HG03139 (cell line): ENCODE measurements at regions not wholly inside any gene's neighbourhood (a gene's known extent, or its start where the extent isn't known, plus 50 kb on each side); places are given as distances from the start of the nearest gene placed in this dataset.
A peak's percentile ranks its signal among the peaks of the same experiment; 100 is the strongest.
"Not testable (repeated sequence)": the region's sequence is repeated elsewhere in the genome, so short reads cannot be mapped to it uniquely, and the experiment has no call there.

Experiments used
- ATAC-seq: cut with Tn5 transposase; IDR thresholded peaks from one replicate; pipeline ENCODE4 v1.9.1; 2021; ENCODE audit not compliant: unreplicated experiment

DNA sequence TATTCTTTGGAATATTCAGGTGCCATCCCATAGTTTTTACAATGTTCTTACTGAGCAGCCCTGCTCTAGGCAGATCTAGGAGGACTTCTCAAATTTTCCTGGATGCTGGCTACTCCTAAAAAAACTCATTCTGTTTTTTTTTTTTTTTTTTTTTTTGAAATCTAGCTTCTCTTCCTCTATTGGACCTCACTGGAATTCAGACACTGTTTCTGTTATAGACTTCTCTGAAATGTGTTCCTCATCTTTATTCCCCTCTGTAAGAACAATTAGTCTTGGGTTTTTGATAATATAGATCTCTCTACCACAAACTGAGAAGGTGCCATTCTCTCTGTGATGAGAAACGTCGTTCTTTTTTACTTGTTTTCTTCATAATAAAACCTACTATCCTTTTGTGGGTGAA, 115.3 kb upstream of the CCND2 start:
- ATAC-seq = no peak

DNA sequence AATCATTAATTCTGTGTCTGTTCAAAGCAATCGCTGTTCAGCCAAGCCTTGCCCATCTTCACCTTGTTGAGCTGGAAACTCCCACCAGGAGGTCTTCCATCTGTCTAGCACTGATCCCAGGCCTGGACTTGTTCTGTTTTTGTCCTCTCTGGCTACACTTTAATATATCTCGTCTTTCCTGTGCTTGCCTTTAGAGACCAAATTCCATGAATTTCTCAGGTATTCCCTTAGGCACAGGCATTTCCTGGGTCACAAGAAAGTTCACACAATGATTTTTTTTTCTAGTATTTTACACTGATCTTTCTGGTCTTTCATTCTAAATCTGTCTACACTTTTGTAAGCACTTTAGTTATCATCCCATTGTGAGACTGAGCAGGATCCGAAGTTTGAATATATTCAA, 116.4 kb upstream of the CCND2 start:
- no peak for ATAC-seq

DNA sequence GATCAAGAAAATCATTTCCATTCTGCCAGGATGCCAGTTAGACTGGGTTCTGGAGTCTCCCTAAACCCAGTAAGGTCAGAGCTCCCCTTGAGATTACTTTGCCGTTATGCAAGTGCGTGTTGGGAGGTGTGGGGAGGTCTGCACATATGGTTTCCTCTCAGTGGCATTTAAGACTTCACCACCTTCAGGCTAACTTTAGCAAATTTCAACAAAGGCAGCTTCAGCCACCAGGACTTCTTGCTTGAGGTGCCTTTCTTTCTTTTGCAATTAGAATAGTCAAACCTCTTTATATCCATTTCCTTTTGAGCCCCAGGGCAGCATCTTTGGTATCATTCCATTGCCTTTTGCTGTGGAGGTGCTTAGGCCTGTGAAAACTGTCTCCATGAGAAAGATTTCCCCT, 117.2 kb upstream of the CCND2 start:
- ATAC-seq = no peak

GRCh38 chr12:4154672-4155225, 118.8 kb upstream of the CCND2 start:
- no peak for ATAC-seq

DNA sequence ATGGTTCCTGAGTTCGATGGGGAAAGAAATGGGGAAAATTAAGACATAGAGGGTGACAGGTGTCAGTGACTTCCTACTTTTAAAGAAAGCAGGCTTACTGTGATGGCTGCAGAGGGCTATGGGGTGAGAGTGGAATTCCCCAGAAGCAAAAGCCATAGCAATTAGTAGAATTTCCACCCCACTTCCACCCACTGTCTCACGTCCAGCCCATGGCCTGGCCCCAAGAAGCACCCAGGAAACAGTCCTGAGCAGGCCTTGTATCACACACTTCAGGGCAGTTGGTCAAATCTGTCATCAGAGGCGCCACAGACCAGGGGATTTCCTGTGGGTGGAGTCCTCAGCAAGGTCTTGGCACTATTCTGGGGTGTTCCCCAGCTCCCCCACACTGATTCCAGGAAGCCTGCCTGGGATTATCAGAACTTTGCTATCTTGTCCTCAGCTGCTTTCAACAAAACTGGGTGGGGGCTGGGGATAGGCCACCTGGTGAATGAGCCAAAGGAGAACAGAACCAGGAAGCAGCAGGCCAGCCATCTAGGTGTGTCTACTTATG, 120.1 kb upstream of the CCND2 start:
- peak; percentile 72 for ATAC-seq

GRCh38 chr12:4152145-4152795, 121.3 kb upstream of the CCND2 start:
- no peak for ATAC-seq

DNA sequence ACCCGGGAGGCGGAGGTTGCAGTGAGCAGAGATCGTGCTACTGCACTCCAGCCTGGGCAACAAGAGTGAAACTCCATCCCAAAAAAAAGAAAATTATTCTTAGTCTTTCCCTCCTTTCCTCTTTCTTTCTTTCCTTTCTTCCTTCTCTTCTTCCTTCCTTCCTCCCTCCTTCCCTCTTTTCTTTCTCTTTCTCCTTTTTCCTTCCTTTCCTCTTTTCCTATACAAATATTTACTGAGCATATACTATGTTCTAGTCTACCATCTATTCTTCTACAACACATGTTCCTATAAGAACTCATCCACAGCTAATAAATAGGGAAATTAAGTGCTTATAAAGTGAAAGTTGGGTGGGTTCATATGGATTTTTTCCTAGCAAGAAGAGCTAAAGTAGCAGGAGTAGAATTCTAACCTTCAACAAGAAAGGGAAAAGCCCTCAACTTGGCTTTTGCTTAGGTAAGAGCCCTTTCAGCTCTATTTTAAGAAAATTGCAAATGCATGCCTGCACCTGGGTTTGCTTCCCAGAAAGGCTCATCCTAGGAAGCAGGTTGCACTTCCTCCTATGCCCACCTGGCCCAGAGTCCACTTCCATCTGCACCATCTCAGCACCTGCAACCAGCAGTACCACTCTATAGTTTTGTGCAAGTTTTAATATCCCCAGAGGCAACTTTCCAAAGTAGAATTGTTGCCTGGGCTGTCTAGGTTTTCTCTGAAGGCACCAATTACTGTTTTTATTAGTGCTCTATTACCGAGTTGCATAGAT, 122.0 kb upstream of the CCND2 start:
- ATAC-seq = no peak

- ATAC-seq = not testable (repeated sequence)
Measured at GRCh38 chr12:4150355-4150754, 123.2 kb upstream of the CCND2 start.

DNA sequence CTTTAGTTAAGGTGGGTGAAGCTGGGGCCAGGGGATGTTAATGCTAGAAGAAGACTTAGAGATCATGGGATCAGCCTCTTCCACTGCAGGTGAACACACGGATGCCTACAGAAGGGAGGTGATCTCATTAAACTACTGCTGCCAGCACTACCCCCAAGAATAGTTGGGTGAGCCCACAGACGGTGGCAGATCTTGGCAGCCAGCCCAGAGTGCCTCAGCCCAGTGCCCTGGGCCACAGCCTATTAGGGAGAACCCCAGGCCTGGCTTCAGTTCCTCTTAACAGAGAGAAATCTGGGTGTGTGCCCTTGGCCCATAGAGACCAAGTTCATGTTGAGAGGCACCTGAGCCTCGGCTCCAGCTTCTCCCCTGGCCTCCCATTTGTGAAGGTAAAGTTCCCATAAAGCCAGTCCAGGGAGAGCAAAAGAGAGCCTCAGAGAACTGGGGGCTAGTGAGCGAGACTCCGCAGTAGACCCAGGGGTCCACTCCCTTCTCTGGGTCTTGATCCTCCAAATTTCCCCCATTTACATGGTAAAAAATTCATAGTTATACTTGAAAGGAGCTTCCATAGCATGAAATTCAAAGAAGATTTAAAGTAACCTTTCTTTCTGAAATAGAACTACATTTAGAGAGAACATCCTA, 125.0 kb upstream of the CCND2 start:
- ATAC-seq = no peak

GRCh38 chr12:4147031-4147481, 126.5 kb upstream of the CCND2 start:
- no peak for ATAC-seq

GRCh38 chr12:4145990-4146859, 127.3 kb upstream of the CCND2 start:
- ATAC-seq = no peak

DNA sequence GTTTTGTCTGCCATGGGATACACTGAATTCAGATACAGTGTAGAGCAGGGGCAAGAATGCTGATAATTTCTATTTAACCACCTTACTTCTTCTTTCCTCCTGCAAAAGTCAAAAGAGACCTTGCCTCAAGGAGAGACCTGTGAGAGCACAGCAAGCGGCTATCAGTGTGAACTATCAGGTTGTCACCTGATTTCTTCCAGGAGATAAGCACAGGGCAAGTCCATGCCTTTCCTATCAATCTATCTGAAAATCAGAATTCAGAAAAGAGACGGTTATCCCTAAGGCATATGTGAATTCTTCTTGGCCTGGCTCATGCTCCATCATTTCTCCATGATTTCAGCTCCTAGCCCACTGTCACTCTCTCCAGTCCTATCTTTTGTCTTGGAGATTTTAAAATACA, 128.9 kb upstream of the CCND2 start:
- no peak for ATAC-seq

DNA sequence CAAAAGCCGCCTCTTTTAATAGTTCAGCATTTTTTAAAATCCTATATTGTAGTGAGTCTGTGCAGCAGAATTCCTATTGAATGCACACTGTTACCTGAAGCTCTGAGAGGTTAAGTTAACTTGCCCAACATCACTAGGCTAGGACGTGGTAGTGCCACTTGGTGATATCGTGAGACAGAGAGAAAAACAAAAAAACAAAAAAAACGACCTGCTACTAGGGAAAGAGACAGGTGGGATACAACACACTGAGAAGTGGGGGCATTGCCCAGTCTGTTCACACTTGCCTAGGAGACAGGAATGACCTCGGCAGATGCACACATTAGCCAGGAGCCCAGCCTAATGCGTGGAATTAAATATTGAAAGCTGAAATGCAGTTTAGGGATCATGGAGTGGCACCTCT, 129.7 kb upstream of the CCND2 start:
- no peak for ATAC-seq

DNA sequence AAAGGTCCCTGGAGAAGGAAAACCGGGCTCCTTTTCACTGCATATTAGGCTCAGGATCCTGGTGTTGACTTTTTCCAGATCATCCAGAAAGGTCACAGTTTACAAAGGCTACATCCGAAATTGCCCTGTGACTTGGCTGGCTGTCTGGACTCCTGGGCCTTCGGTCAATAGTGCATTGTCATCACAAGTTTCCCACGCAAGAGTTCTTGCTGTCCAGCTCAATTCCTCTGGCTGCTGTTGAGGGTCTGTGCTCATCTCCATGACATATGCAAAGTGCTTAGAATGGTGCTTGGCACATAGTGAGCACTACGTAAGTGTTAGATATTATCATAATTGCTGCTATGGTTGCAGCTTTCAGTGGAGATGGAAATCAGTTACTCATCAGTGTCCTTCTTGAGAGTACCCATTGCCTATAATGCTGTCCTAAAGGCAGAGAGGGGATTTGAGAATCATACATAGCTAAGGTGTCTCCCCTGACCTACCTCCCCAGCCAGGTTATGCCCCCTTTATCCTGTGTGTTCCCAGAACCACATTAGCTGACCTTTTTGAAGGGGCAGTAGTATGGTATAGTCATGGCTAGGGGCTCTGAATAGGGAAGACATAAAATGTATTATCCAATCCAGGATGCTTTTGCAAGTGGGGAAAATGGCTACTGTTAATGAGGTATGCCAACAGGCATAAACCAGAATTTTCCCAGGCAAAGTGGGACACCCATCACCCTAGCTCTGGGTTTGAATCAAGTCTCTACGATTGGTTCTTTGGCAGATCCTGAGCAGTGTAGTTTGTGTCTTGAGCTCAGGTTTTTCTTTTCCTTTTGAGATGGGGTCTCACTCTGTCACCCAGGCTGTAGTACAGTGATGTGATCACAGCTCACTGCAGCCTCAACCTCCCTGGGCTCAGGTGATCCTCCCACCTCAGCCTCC, 132.0 kb upstream of the CCND2 start:
- no peak for ATAC-seq

GRCh38 chr12:4140581-4141301, 132.8 kb upstream of the CCND2 start:
- ATAC-seq = no peak

DNA sequence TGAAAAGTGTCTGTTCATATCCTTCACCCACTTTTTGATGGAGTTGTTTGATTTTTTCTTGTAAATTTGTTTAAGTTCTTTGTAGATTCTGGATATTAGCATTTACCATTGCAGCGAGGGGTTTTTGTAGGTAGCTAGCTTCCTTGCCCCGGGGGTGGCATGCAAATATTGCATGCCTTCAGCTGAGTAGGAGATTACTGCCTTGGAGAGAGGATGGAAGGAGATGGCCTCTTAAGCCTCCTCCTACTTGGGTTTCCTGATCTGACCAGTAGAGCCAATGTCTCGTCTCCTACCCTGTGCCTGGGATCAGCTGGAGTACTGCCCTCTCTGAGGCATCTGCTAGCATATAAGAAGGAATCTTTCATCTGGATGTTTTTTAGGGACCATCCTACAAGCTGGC, 134.4 kb upstream of the CCND2 start:
- ATAC-seq = no peak

DNA sequence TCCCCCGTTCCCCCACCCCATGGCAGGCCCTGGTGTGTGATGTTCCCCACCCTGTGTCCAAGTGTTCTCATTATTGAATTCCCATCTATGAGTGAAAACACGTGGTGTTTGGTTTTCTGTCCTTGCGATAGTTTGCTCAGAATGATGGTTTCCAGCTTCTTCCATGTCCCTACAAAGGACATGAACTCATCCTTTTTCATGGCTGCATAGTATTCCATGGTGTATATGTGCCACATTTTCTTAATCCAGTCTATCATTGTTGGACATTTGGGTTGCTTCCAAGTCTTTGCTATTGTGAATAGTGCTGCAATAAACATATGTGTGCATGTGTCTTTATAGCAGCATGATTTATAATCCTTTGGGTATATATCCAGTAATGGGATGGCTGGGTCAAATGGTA, 135.0 kb upstream of the CCND2 start:
- not testable (repeated sequence) for ATAC-seq

DNA sequence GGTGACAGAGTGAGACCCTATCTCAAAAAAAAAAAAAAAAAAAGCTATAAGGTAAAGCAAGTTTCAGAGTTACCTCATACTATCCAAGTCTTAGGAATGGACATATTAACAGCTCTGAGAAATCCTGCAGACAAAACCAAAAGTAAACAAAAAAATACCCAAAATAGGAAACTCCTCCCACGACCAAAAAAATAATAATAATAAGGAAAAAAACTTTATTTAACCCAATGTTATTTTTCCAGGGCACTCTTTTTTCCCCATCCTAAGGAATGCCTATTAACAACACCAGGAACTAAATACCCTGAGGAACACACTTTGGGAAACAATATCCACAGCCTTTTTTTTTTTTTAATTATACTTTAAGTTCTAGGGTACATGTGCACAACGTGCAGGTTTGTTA, 135.5 kb upstream of the CCND2 start:
- no peak for ATAC-seq

- no peak for ATAC-seq
Measured at GRCh38 chr12:4137441-4137840, 136.1 kb upstream of the CCND2 start.
